ENCODE measurements at regions not wholly inside any gene's neighbourhood (a gene's known extent, or its start where the extent isn't known, plus 50 kb on each side); places are given as distances from the start of the nearest gene placed in this dataset.
"Not testable (repeated sequence)": the region's sequence is repeated elsewhere in the genome, so short reads cannot be mapped to it uniquely, and the experiment has no call there.

GRCh38 chr2:139477618-139478017, 697.4 kb upstream of the NXPH2 start:
- DNase-seq (ENCODE audit: insufficient read length, low spot score) (no peak), FAIRE-seq (no peak)
- TF ChIP-seq PAX5 (IDR thresholded peaks at IDR 0.05; ENCODE audit: insufficient read depth, low read length, severe bottlenecking), result no peak
- no peak for TF ChIP-seq SPI1 (IDR thresholded peaks at IDR 0.05; ENCODE audit: low read depth, low read length)
- no peak for TF ChIP-seq TAF1 (IDR thresholded peaks at IDR 0.05; ENCODE audit: low read depth, low read length)

- FAIRE-seq (no peak), DNase-seq (ENCODE audit: insufficient read length, low spot score) (no peak)
- TF ChIP-seq POLR2AphosphoS5 (IDR thresholded peaks at IDR 0.05; ENCODE audit: low read depth, low read length), result no peak
Measured at GRCh38 chr2:139469985-139470384, 689.8 kb upstream of the NXPH2 start.

GRCh38 chr2:139465789-139466188, 685.6 kb upstream of the NXPH2 start:
- no peak for TF ChIP-seq PAX5 (IDR thresholded peaks at IDR 0.05; ENCODE audit: insufficient read depth, low read length, severe bottlenecking)
- TF ChIP-seq SPI1 (IDR thresholded peaks at IDR 0.05; ENCODE audit: low read depth, low read length), result no peak
- no peak for TF ChIP-seq POLR2A (IDR thresholded peaks at IDR 0.05; ENCODE audit: low read depth, low read length)
- TF ChIP-seq TAF1 (IDR thresholded peaks at IDR 0.05; ENCODE audit: low read depth, low read length), result no peak
- TF ChIP-seq POLR2AphosphoS5 (IDR thresholded peaks at IDR 0.05; ENCODE audit: low read depth, low read length), result no peak
- TF ChIP-seq POU2F2 (IDR thresholded peaks at IDR 0.05; ENCODE audit: low read depth, low read length), result no peak
- DNase-seq (ENCODE audit: insufficient read length, low spot score), result no peak
- no peak for FAIRE-seq

- FAIRE-seq (no peak), DNase-seq (ENCODE audit: insufficient read length, low spot score) (no peak)
- no peak for TF ChIP-seq POLR2AphosphoS5 (IDR thresholded peaks at IDR 0.05; ENCODE audit: low read depth, low read length)
- no peak for TF ChIP-seq TAF1 (IDR thresholded peaks at IDR 0.05; ENCODE audit: low read depth, low read length)
- no peak for TF ChIP-seq PAX5 (IDR thresholded peaks at IDR 0.05; ENCODE audit: insufficient read depth, low read length, severe bottlenecking)
- TF ChIP-seq SPI1 (IDR thresholded peaks at IDR 0.05; ENCODE audit: low read depth, low read length), result no peak
- no peak for TF ChIP-seq POLR2A (IDR thresholded peaks at IDR 0.05; ENCODE audit: low read depth, low read length)
- TF ChIP-seq POU2F2 (IDR thresholded peaks at IDR 0.05; ENCODE audit: low read depth, low read length), result no peak
Measured at GRCh38 chr2:139457873-139458272, 677.7 kb upstream of the NXPH2 start.

GRCh38 chr2:139454251-139454650, 674.1 kb upstream of the NXPH2 start:
- TF ChIP-seq SPI1 (IDR thresholded peaks at IDR 0.05; ENCODE audit: low read depth, low read length), result no peak
- no peak for TF ChIP-seq TAF1 (IDR thresholded peaks at IDR 0.05; ENCODE audit: low read depth, low read length)
- TF ChIP-seq POLR2A (IDR thresholded peaks at IDR 0.05; ENCODE audit: low read depth, low read length), result no peak
- TF ChIP-seq POU2F2 (IDR thresholded peaks at IDR 0.05; ENCODE audit: low read depth, low read length), result no peak
- FAIRE-seq (no peak), DNase-seq (ENCODE audit: insufficient read length, low spot score) (no peak)

- TF ChIP-seq SPI1 (IDR thresholded peaks at IDR 0.05; ENCODE audit: low read depth, low read length), result no peak
- no peak for TF ChIP-seq TAF1 (IDR thresholded peaks at IDR 0.05; ENCODE audit: low read depth, low read length)
- TF ChIP-seq PAX5 (IDR thresholded peaks at IDR 0.05; ENCODE audit: insufficient read depth, low read length, severe bottlenecking), result no peak
- no peak for TF ChIP-seq POLR2AphosphoS5 (IDR thresholded peaks at IDR 0.05; ENCODE audit: low read depth, low read length)
- no peak for TF ChIP-seq POU2F2 (IDR thresholded peaks at IDR 0.05; ENCODE audit: low read depth, low read length)
- FAIRE-seq (no peak), DNase-seq (ENCODE audit: insufficient read length, low spot score) (no peak)
Measured at GRCh38 chr2:139439100-139439499, 658.9 kb upstream of the NXPH2 start.

- no peak for TF ChIP-seq PAX5 (IDR thresholded peaks at IDR 0.05; ENCODE audit: insufficient read depth, low read length, severe bottlenecking)
- no peak for FAIRE-seq
- no peak for DNase-seq (ENCODE audit: insufficient read length, low spot score)
Measured at GRCh38 chr2:139438478-139438877, 658.3 kb upstream of the NXPH2 start.

GRCh38 chr2:139427164-139427563, 647.0 kb upstream of the NXPH2 start:
- DNase-seq (ENCODE audit: insufficient read length, low spot score), result no peak
- TF ChIP-seq TAF1 (IDR thresholded peaks at IDR 0.05; ENCODE audit: low read depth, low read length) (no peak), POU2F2 (IDR thresholded peaks at IDR 0.05; ENCODE audit: low read depth, low read length) (no peak), PAX5 (IDR thresholded peaks at IDR 0.05; ENCODE audit: insufficient read depth, low read length, severe bottlenecking) (no peak), SPI1 (IDR thresholded peaks at IDR 0.05; ENCODE audit: low read depth, low read length) (no peak), POLR2AphosphoS5 (IDR thresholded peaks at IDR 0.05; ENCODE audit: low read depth, low read length) (no peak), POLR2A (IDR thresholded peaks at IDR 0.05; ENCODE audit: low read depth, low read length) (no peak)
- FAIRE-seq, result no peak

- no peak for FAIRE-seq
- DNase-seq (ENCODE audit: insufficient read length, low spot score), result no peak
- TF ChIP-seq PAX5 (IDR thresholded peaks at IDR 0.05; ENCODE audit: insufficient read depth, low read length, severe bottlenecking), result no peak
- TF ChIP-seq TAF1 (IDR thresholded peaks at IDR 0.05; ENCODE audit: low read depth, low read length), result no peak
- TF ChIP-seq POLR2AphosphoS5 (IDR thresholded peaks at IDR 0.05; ENCODE audit: low read depth, low read length), result no peak
- no peak for TF ChIP-seq SPI1 (IDR thresholded peaks at IDR 0.05; ENCODE audit: low read depth, low read length)
- no peak for TF ChIP-seq POU2F2 (IDR thresholded peaks at IDR 0.05; ENCODE audit: low read depth, low read length)
- TF ChIP-seq POLR2A (IDR thresholded peaks at IDR 0.05; ENCODE audit: low read depth, low read length), result no peak
Measured at GRCh38 chr2:139424101-139424500, 643.9 kb upstream of the NXPH2 start.

GRCh38 chr2:139411236-139411635, 631.0 kb upstream of the NXPH2 start:
- TF ChIP-seq POLR2AphosphoS5 (IDR thresholded peaks at IDR 0.05; ENCODE audit: low read depth, low read length) (no peak), PAX5 (IDR thresholded peaks at IDR 0.05; ENCODE audit: insufficient read depth, low read length, severe bottlenecking) (no peak), TAF1 (IDR thresholded peaks at IDR 0.05; ENCODE audit: low read depth, low read length) (no peak), POU2F2 (IDR thresholded peaks at IDR 0.05; ENCODE audit: low read depth, low read length) (no peak), POLR2A (IDR thresholded peaks at IDR 0.05; ENCODE audit: low read depth, low read length) (no peak), SPI1 (IDR thresholded peaks at IDR 0.05; ENCODE audit: low read depth, low read length) (no peak)
- DNase-seq (ENCODE audit: insufficient read length, low spot score) (no peak), FAIRE-seq (no peak)

- FAIRE-seq; DNase-seq (ENCODE audit: insufficient read length, low spot score): not testable (repeated sequence)
Measured at GRCh38 chr2:139410833-139411174, 630.6 kb upstream of the NXPH2 start.

GRCh38 chr2:139410147-139410832, 630.1 kb upstream of the NXPH2 start:
- not testable (repeated sequence) for DNase-seq (ENCODE audit: insufficient read length, low spot score); FAIRE-seq

All from GM12891 (cell line).